NCI-H748 (cell line): ENCODE measurements at regions not wholly inside any gene's neighbourhood (a gene's known extent, or its start where the extent isn't known, plus 50 kb on each side); places are given as distances from the start of the nearest gene placed in this dataset.
A peak's percentile ranks its signal among the peaks of the same experiment; 100 is the strongest.
"Not testable (repeated sequence)": the region's sequence is repeated elsewhere in the genome, so short reads cannot be mapped to it uniquely, and the experiment has no call there.

ENCODE experiments used
- DNase-seq: peaks from one replicate; lab custom pipeline; 2025; ENCODE audit not compliant: unreplicated experiment; lab: John Stamatoyannopoulos, UW

DNA sequence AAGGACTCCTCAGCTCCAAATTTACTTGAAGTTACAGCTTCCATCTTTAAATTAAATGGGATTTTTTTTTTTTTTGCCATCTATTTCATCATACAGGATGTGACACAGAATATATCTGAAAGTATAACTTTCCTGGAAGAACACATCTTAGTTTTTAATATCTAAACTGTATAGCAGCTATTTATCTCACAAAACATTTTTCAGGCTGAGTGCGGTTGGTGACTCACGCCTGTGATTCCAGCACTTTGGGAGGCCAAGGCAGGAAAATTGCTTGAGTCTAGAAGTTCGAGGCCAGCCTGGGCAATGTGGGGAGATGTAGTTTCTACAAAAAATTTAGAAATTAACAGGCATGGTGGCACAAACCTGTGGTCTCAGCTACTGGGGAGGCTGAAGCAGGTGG is 142.3 kb upstream of the KCNJ18 start:
- DNase-seq = not testable (repeated sequence)

DNA sequence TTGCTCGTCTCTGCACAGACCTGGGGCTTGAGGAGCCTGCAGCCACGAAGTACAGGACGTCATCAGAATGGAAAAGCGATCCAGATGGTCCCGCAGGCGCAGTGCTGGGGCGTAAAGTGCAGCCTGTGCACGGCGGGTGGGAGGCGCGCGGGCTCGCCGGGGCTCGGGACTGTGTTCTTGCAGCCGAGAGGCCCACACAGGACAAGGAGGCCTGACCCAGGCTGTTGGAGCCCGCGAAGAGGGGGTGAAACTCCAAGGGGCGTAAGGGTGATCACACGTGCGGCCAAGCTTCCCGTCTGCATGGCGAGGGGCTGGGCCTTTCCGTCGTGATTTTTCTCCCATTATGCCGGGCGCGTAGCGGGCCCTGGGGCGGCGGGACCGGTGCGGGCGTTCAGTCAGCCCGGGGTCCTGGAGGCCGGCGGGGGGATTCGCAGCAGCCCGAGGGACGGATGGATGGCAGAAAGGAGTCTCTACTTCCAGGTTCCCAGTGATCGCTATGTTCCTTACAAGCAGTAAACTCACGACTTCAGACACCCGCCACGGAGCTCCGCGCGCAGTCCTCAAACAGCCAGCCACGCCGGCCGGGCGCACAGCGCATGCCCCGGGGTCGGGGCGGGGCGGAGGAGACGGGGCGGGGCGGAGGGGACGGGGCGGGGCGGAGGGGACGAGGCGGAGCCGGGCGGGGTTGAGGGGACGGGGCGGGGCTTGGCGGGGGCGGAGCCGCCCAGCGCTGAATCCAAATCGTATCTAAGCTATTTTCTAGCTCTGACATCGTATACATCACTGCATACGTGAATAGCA is 141.0 kb upstream of the KCNJ18 start:
- DNase-seq = peak; percentile 71

DNA sequence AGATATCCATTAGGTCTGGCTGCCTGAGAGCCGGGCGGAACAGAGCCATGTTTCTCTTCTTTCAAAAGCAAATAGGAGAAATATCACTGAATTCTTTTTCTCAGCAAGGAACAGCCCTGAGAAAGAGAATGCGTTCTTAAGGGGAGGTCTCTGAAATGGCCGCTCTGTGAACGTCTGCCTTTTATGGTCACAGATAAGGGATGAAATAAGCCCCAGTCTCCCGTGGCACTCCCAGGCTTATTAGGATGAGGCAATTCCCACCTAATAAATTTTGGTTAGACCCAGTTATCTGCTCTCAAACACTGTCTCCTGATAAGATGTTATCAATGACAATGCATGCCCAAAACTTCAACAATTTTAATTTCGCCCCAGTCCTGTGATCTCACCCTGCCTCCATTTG is 133.4 kb upstream of the KCNJ18 start:
- not testable (repeated sequence) for DNase-seq

DNA sequence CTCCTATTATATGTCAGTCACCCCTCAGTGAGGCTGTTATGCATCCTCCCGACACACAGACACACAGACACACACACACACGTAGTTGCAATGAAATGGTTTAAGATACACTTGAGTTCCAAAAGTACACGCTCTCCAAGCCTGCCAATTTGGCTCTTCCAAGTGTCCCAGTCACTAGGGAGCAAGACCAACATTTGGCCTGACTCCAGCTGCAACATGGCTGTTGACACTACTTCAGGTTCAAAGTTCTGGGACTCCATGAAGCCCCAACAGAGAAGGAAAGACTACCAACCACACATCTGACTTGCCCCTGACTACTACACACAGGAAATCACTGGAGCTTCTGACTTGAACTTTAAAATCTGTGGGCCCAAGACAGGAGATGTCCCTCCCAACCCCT is 128.1 kb upstream of the KCNJ18 start:
- no peak for DNase-seq

DNA sequence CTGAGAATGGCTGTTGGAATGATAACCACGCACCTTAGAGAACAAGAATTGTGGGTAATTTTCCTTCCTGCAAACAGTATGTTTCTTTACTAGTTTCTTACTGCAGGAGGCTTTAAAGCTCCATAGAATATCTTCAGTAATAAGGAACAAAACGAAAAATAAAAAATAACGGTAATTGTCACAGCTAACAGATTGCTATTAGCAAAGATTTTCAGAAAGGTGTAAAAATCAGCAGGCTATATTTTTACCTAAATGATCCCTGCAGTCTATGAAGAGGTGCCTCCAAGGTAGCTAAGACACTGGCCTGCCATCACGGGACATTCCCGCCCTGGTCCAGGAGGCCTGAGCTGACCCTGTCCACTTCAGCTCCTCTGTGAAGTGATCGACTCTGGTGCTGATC is 127.6 kb upstream of the KCNJ18 start:
- DNase-seq = not testable (repeated sequence)

DNA sequence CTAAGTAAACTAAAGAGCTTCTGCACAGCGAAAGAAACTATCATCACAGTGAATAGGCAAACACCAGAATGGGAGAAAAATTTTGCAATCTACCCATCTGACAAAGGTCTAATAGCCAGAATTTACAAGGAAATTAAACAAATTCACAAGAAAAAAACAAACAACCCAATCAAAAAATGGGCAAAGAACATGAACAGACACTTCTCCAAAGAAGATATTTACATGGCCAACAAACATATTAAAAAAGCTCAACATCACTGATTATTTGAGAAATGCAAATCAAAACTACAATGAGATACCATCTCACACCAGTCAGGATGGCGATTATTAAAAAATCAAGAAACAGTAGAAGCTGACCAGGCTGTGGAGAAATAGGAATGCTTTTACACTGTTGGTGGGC is 121.9 kb upstream of the KCNJ18 start:
- not testable (repeated sequence) for DNase-seq

DNA sequence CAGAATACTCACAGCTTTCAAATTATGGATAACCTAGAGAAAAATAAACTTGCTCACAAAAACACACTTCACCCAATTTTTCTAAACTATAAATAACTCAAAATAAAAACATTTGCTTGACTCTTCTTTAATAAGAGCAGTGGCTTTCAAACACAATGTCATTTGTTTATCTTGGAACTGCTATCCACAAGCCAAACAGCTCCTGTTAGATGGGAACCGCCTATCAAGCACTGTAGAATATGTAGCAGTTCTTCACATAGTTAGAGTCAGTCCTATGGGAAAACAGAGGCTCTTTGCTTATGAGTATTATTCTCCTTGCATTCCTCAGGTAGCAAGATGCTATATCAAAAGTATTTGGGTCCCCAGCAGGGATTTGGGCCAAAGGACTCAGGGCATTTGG is 120.2 kb upstream of the KCNJ18 start:
- not testable (repeated sequence) for DNase-seq

DNA sequence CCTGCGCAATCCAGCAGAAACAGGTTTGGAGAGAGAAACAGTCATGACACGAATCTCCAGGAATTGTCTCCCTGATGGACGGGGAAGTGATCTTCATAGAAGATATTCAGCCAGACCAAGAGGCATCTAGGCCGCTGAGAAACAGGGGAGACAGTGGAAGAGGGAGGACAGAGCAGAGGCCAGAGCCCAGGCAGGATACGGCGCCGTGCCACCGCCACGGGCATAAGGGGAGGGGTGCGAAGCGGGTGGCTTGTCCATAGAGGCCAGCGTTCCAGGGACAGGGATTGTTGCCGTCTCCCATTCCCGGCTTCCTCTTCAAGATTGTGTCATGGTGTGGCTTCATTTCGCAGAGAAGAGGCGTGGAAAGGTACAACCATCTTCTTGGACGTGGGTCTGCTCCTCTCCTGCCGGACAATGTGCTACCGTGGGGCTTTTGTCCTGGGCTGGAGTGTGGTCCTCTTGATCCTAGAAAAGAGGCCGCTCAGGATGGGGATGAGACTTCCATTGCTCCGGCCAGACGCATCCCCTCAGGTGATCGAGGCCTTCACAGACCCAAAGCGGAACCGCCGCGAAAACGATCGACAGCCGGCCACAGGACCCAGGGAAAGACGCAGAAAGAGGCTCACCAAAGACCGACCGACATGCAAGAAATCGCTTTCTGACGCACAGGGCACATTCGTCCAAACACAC is 118.9 kb upstream of the KCNJ18 start:
- not testable (repeated sequence) for DNase-seq

DNA sequence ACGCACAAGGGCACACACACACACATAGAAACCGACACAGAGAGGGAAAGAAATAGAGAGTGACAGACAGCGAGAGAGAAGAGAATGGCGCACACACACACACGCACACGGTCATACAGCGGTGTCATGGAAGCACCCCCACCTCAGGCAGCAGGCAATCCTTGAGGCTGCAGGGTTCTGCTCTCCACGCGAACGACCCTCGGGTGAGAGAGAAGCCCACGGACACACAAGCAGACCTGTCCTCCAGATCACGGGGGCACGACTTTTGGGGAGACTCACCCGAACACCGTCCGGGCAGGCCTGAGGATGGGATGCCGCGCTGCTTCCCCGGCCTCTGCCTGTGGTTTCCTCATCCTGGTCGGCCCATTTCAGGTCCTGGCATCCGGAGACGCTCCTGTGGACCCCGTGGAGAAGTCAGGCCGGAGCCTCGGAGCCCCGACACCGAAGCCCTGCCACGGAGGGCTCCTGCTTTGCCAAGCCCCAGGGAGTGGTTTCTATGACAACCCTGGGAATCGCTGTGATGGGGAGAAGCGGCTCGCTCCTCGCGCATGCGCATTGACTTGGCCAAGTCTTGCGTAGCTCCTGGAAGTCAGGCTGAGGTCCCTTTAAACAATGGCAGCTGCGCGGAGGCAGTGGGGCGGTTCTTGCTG is 118.2 kb upstream of the KCNJ18 start:
- DNase-seq = peak; percentile 59

DNA sequence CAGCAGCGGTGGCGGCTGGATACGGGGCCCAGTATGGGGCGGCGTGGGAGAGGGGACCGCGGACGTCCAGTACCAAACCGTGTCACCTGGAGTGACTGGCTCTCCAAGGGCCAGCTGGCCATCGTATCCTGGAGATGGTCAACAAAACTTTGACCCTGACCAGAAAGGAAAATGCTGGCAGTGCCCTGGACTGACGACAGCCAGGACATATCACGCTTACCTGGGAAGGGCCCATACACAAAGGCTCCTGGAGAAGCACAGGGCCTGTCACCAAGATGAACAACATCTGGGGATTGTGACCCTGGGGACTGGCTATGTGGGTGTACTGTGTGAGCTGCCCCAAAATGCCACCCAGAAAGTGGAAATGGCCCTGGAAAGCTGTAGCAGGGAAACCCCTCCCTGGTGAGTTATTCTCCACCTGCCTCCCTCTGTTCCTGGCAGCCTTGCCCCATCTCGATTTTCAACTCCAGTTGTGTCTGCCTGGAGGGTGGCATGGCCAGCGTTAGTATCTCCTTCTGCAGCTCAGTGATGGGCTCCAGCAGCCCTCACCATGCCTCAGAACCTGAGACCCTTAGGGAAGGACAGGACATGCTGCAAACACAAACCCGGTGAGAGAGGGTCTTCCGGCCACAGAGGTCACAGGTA is 117.6 kb upstream of the KCNJ18 start:
- DNase-seq = not testable (repeated sequence)

DNA sequence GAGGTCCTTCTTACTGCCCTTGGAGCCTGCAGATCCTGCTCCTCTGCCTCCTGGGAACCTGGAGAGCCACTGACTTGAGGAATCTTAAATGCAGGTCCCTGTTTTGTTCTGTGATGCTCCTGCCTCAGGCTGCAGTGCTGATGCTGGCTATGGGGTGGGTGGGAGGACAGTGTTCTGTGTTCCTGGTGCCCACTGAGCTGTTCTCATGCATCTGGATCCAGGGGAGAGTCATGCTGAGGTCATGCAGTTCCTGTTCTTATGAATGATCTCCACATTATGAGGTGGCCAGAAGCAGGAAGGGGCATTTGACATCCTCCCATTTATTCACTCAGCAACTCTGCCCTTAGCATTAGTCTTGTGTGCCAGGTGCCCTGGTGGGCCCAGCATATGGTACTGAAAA is 113.5 kb upstream of the KCNJ18 start:
- not testable (repeated sequence) for DNase-seq

DNA sequence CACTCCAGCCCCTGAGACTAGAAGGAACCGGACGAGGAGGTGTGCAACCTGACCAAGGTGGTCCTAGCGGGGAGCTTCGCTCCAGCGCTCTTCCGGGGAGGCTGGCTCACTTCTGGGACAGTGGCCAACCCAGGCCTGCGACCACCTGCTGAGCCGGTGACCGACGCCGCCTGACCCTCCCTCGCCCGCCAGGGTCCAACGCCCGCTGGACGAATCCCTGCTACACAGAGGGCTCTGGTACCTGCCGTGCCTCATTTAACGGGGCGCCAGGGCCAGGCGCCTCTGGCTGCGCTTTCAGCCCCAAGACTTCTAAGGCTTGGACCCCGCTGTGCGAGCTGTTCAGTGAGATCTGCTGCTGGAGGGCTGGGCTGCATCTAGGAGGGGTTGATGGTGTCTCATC is 99.5 kb upstream of the KCNJ18 start:
- no peak for DNase-seq

DNA sequence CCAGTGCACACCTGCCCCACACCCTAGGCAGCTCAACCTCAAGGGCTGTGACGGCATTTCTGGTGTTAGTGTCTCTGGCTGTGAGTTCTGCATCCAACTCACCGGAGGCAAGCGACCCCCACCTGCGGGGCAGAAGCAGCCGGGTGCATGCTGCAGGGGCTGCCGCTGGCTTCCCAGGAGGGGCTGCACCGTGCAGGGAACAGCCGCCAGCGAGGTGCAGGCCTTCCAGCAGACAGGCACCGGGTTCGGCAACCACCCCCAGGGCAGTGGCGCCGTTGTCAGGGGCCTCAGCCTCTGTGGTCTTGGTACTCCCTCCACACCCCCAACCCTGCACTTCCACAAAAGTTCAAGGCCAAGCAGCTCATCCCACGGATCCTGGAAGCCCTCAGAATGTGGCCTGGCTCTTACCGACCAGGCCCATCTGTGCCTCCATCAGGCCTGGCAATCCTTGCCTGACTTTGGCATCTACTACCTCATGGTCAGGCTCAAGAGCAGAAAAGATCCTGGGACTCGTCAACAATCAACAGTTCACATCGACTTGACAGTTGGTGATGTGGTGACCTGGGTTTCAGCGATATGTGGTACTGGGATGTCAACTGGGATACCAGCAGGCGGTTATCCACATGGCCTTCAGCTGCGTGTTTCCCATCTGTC is 98.7 kb upstream of the KCNJ18 start:
- not testable (repeated sequence) for DNase-seq

DNA sequence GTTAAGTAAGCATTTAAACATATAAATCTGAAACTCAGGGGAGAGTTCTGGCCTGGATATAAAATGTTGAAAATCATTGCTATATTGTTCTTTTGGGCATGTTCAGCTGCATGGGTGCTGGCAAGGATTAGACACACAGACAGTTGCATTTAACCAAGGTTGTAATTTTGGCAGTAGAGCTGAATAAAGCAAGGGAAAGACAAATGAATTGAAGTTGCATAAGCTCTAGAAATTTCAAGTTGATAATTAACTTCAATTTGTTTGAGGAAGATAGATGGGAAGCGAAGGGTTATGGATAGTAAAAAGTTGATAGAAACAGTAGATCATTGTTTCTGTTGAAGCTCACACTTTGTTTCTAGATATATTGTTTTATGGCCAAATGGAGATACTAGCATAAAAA is 97.2 kb upstream of the KCNJ18 start:
- no peak for DNase-seq

DNA sequence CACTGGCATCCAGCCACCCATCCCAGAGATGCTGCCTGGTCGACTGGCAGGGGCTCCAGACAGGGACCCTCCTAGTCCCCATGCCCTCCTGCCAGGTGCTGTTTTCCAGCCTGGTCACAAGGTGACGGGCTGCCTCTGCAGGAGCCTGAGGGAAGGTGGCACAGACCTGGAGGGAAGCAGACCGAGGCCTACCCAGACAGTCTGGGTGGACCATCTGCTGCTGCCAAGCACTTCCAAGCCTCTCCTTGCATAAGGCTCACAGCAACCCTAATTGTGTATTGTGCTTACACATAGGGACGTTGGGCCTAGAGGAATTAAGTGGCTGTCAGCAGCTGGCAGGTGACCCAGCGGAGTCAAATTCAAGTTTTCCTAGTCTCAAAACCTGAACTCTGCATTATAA is 90.1 kb upstream of the KCNJ18 start:
- no peak for DNase-seq

DNA sequence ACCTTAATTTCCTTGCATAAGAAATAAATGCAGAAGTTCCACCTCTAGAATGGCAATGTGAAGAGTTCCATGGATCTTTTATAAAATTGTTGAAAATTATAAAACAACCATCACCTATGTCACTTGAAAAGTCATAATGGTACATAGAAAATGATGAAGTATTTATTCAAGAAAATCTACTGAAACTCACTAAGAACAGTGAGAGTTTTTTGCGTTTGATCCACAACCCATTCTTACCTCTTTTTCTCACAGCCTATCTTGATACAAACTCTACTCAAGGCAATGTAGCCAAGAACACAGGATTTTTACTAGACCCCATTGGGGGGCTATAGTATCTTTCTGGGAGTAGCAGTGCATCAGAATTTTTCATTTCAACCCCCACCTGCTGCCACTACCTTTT is 89.0 kb upstream of the KCNJ18 start:
- not testable (repeated sequence) for DNase-seq

DNA sequence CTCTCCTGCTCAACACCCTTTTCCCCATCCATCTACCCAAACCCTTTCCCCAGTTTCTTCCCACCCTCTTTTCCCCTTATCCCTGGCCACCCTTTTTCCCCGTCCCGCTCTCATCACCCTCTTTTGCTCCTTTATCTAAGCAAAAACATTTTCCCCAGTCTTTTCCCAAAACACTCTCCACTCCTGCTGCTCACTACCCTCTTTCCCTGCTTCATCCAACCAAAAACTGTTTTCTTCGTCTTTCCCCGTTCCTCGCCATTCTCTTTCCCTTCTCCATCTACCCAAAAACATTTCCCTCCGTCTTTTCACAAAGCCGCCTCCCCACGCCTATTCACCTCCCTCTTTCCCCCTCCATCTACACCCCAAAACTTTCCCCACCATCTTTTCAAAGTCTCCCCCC is 80.9 kb upstream of the KCNJ18 start:
- not testable (repeated sequence) for DNase-seq

DNA sequence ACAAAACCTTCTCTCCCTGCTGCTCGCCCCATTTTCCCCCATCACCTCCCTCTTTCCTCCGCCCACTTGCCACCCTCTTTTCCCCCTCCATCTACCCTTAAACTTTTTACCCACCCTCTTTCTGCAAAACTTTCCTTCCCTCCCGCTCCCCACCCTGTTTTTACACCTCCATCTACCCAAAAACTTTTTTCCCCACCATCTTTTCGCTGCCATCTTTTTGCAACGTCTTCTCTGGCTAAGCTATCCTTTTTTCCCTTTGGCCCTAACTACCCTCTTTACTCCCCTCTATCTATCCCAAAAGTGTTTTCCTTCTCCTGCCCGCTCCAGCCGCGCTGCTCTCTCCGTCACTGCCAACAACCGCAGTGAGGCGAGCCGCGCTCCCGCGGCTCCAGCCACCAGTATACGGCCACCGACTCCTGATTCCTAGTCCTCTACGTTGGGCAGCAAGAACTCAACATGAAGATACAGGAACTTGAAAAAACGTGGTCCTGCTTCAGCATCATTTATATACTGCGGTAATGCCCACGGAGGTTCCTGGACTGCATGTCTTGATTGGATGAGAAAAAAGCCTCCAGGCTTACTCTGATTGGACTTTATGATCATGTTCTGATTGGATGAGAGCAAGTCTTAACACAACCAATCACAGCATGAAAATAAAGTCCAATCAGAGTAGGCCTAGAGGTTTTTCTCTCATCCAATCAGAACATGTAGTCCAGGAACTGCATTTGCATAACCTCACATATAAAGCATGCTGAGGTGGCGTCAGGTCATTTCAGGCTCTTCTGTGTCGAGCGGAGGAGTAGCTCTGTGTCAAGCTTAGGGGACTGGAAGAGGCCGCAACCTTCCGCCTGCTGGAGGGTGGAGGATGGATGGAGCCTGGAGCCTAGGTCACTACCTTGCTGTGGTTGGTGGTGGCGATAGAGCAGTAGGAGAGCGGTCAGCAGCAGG is 79.9 kb upstream of the KCNJ18 start:
- not testable (repeated sequence) for DNase-seq

DNA sequence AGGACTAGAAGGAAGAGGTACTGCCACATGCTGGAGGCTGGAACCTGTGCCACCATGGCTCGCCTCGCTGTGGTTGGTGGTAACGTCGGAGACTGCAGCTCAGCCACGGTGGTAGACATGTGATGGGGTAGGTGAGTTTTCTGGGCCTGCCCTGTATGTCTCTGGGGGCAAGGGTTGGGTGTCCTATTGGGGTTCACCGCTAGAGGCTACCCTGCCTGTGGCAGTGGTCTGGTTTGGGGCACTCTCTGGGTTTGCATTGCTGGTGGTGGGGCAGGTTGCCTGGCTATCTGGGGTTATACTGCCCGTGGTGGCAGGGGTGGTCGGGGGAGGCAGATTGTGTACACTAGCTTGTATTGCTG is 79.3 kb upstream of the KCNJ18 start:
- DNase-seq = no peak

DNA sequence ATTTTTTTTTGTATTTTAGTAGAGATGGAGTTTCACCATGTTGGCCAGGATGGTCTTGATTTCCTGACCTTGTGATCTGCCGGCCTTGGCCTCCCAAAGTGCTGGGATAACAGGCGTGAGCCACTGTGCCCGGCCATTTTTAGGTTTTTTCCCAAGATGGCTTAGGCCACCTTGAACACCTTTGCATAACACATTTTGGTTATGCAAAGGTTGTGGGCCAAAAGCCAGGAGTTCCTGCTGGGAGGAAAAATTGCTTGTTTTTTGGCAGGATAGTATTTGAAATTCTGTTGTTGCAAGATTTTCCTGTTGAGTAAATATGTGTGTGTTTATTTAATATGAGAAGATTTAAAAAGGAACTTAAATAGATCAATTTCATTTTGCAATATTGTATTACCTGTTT is 65.3 kb upstream of the KCNJ18 start:
- DNase-seq = not testable (repeated sequence)
